DOHH2 (cell line): ENCODE measurements at regions not wholly inside any gene's neighbourhood (a gene's known extent, or its start where the extent isn't known, plus 50 kb on each side); places are given as distances from the start of the nearest gene placed in this dataset.

Experiments used
- CTCF ChIP-seq: fragments of 200-600 bp; sonication (generic); IDR thresholded peaks from one replicate; pipeline ENCODE4 v1.5.1; 2014; ENCODE audit warnings: antibody characterized with exemption, mild to moderate bottlenecking, low read depth, low read length; ENCODE audit not compliant: poor library complexity, severe bottlenecking
- EZH2phosphoT487 ChIP-seq: fragments of 200-600 bp; sonication (generic); IDR thresholded peaks from 2 replicates; pipeline ENCODE4 v1.6.1; 2017; ENCODE audit warnings: borderline replicate concordance, mild to moderate bottlenecking, antibody characterized with exemption, low read length, moderate library complexity, mixed read lengths

DNA sequence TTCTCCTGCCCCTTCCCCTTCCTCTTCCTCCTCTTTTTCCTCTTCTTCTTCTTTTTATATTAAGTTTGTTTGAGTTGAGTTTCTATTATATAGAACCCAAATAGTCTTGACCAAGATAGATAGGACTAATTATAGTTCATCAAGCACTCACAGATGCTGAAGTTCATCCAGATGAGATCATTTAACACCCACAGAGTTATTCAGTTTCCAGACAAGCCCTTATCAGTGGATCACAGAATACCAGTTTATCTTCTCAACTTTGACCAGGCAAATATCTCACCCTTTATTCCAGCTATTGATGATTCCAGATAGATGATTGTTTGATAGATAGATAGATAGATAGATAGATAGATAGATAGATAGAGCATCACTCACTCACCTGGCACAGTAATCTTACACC, 87.5 kb downstream of the AXIN2 start:
- TF ChIP-seq CTCF, result no peak
- TF ChIP-seq EZH2phosphoT487, result no peak
